Testis (tissue), 2 donors: ENCODE measurements at regions not wholly inside any gene's neighbourhood (a gene's known extent, or its start where the extent isn't known, plus 50 kb on each side); places are given as distances from the start of the nearest gene placed in this dataset.

Experiments used
- CTCF ChIP-seq, 3 experiments: fragments of 450-650 bp in 2 of 3; fragments of 200-600 bp in 1 of 3; sonication (generic) in 1 of 3; IDR thresholded peaks; one replicate each; pipeline ENCODE4 v1.5.1; 2016 to 2019; ENCODE audit warnings: antibody characterized with exemption in 3 of 3, mild to moderate bottlenecking in 2 of 3, moderate library complexity in 1 of 3
- POLR2A ChIP-seq: fragments of 450-650 bp; IDR thresholded peaks from one replicate; pipeline ENCODE4 v1.6.1; 2017; ENCODE audit warnings: antibody characterized with exemption, mild to moderate bottlenecking, moderate library complexity

DNA sequence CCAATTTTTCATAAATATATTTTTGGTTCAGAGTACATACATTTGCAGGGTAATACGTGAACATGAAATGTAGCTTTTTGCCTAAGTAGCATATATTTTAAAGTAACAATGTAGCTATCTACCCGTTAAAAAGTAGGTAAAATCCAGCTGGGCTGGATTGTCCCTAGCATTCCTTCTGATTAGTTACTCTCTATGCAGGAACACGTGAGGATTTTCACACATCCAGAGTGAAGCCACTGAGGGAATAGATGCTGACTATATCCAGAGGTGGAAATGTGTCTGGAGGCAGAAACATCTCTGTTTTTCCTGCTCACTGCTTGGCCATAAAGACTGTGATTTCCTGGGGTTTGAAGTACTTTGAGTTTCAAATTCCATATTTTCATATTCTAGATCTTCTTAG lies 338.9 kb upstream of the KIAA1217 start:
- TF ChIP-seq CTCF (IDR thresholded peaks at IDR 0.05) (no peak), POLR2A (no peak)
